ENCODE measurements at regions not wholly inside any gene's neighbourhood (a gene's known extent, or its start where the extent isn't known, plus 50 kb on each side); places are given as distances from the start of the nearest gene placed in this dataset.
"Not testable (repeated sequence)": the region's sequence is repeated elsewhere in the genome, so short reads cannot be mapped to it uniquely, and the experiment has no call there.

GRCh38 chr5:30455484-30455883, 738.0 kb upstream of the CDH6 start:
- DNase-seq: not testable (repeated sequence)

- no peak for DNase-seq
Observed at GRCh38 chr5:30453168-30453567, 740.3 kb upstream of the CDH6 start.

- DNase-seq: no peak
Observed at GRCh38 chr5:30450153-30450552, 743.3 kb upstream of the CDH6 start.

GRCh38 chr5:30447431-30447830, 746.1 kb upstream of the CDH6 start:
- no peak for DNase-seq

- no peak for DNase-seq
Observed at GRCh38 chr5:30446456-30446855, 747.0 kb upstream of the CDH6 start.

- no peak for DNase-seq
Observed at GRCh38 chr5:30438785-30439184, 754.7 kb upstream of the CDH6 start.

- DNase-seq: no peak
Observed at GRCh38 chr5:30436691-30437090, 756.8 kb upstream of the CDH6 start.

GRCh38 chr5:30428866-30429407, 764.5 kb upstream of the CDH6 start:
- DNase-seq: not testable (repeated sequence)

- no peak for DNase-seq
Observed at GRCh38 chr5:30414078-30414477, 779.4 kb upstream of the CDH6 start.

- no peak for DNase-seq
Observed at GRCh38 chr5:30413540-30413939, 779.9 kb upstream of the CDH6 start.

GRCh38 chr5:30405821-30406220, 787.7 kb upstream of the CDH6 start:
- DNase-seq: peak; percentile 0

GRCh38 chr5:30401479-30402058, 791.9 kb upstream of the CDH6 start:
- peak; percentile 9 for DNase-seq

GRCh38 chr5:30398423-30398822, 795.1 kb upstream of the CDH6 start:
- no peak for DNase-seq

- no peak for DNase-seq
Observed at GRCh38 chr5:30392897-30393296, 800.6 kb upstream of the CDH6 start.

GRCh38 chr5:30390095-30390494, 803.4 kb upstream of the CDH6 start:
- no peak for DNase-seq

- no peak for DNase-seq
Observed at GRCh38 chr5:30387974-30388632, 805.4 kb upstream of the CDH6 start.

GRCh38 chr5:30385754-30386153, 807.7 kb upstream of the CDH6 start:
- no peak for DNase-seq

- no peak for DNase-seq
Observed at GRCh38 chr5:30384171-30384570, 809.3 kb upstream of the CDH6 start.

GRCh38 chr5:30380228-30380627, 813.3 kb upstream of the CDH6 start:
- DNase-seq: no peak

GRCh38 chr5:30376848-30377247, 816.6 kb upstream of the CDH6 start:
- DNase-seq: no peak

- DNase-seq: no peak
Observed at GRCh38 chr5:30368064-30368463, 825.4 kb upstream of the CDH6 start.

- not testable (repeated sequence) for DNase-seq
Observed at GRCh38 chr5:30365031-30365430, 828.5 kb upstream of the CDH6 start.

- no peak for DNase-seq
Observed at GRCh38 chr5:30357371-30357770, 836.1 kb upstream of the CDH6 start.

GRCh38 chr5:30355675-30356074, 837.8 kb upstream of the CDH6 start:
- DNase-seq: no peak

- no peak for DNase-seq
Observed at GRCh38 chr5:30347858-30348257, 845.6 kb upstream of the CDH6 start.

All from fibroblast of upper back skin (primary cell).